ENCODE measurements at regions not wholly inside any gene's neighbourhood (a gene's known extent, or its start where the extent isn't known, plus 50 kb on each side); places are given as distances from the start of the nearest gene placed in this dataset.

DNA sequence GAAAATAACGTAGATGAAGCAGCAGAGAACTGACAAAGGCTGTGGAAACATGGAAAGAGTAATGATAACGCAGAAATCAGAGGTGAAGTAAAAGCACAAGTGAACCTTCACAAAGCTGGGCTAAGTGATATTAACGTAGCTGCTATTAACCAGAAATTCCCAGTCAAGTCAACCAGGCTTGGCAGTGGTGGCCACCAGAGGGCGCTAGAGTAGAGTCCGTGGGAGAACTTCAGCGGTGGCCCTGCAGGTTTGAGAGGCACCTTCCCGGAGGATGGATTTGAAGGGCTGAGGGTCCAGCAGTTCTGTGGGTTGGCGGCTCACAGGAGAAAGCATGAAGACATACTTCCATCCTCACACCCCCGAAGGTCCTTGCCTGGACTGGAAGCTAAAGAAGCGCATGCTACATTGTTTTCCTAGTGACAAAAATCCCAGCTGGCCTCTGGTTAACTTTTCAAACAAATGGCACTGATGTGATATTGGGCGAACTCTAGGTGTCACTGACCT lies 81.7 kb upstream of the ZNF648 start (continued):
- TF ChIP-seq ZNF37A (tag by site-specific recombination; IDR thresholded peaks at IDR 0.05) (no peak), ZNF146 (tag by site-specific recombination; IDR thresholded peaks at IDR 0.05) (no peak), HOXD13 (CRISPR knock-in tag; IDR thresholded peaks at IDR 0.05; ENCODE audit: borderline replicate concordance) (no peak), ZBTB48 (tag by site-specific recombination; IDR thresholded peaks at IDR 0.05) (no peak), ZNF664 (tag by site-specific recombination; IDR thresholded peaks at IDR 0.05) (peak; percentile 31; the same call in 1 of the 2 replicates), SP7 (tag by site-specific recombination; IDR thresholded peaks at IDR 0.05) (0 out of 2 replicates have a peak, but pooled peaks have one; percentile 22), ZSCAN4 (tag by site-specific recombination; IDR thresholded peaks at IDR 0.05) (no peak)
- TF ChIP-seq, protein P1, sequence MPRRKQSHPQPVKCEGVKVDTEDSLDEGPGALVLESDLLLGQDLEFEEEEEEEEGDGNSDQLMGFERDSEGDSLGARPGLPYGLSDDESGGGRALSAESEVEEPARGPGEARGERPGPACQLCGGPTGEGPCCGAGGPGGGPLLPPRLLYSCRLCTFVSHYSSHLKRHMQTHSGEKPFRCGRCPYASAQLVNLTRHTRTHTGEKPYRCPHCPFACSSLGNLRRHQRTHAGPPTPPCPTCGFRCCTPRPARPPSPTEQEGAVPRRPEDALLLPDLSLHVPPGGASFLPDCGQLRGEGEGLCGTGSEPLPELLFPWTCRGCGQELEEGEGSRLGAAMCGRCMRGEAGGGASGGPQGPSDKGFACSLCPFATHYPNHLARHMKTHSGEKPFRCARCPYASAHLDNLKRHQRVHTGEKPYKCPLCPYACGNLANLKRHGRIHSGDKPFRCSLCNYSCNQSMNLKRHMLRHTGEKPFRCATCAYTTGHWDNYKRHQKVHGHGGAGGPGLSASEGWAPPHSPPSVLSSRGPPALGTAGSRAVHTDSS (tag by site-specific recombination; IDR thresholded peaks at IDR 0.05): no peak

DNA sequence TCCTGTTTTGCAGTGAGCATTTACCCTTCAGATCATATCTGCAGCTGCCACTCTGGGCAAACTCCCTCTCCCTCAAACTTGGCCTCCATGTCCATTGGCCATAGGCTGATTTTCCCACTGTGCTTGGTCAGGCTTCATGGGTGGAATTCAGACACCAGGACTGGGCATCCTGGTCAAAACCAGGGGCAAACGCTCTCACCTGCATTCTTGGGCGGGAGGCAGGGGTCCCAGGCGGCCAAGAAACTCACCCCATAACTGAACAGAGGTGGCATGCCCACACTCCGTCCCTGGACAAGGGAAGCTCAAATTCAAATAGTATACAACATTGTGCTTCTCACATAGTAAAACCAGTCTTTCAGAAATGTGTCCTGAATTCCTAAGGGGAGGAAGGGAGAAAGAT lies 81.1 kb upstream of the ZNF648 start:
- no peak for TF ChIP-seq ZNF654 (tag by site-specific recombination; IDR thresholded peaks at IDR 0.05; ENCODE audit: low read depth)
- Histone ChIP-seq H3K9me3 (ENCODE audit: control insufficient read depth, insufficient read depth, low read depth, low read length) (no peaks in the 10 kb centered on the region), H3K4me3 (ENCODE audit: low read depth, low read length) (no peak overlapping the region), H3K4me1 (ENCODE audit: control insufficient read depth, insufficient read depth, low read length) (no peaks in the 10 kb centered on the region), H3K27ac (ENCODE audit: extremely low read depth, low read depth, low read length) (no peak overlapping the region), H3K36me3 (ENCODE audit: control insufficient read depth in 2 of 2, insufficient read depth in 1 of 2, low read length in 2 of 2) (no peaks in the 10 kb centered on the region)
- ChIA-PET POLR2A (interaction anchor here (1.8 to 2.7 kb wide), 4 partner anchors 58 to 254 kb away, joined by 6 to 28 read pairs (median 8); partner anchors contain the start of gene GLUL), CTCF (interaction anchor here (0.5 to 6.7 kb wide), 64 partner anchors 11 to 664 kb away, joined by 3 to 123 read pairs (median 5); partner anchors contain the start of gene GLUL)

DNA sequence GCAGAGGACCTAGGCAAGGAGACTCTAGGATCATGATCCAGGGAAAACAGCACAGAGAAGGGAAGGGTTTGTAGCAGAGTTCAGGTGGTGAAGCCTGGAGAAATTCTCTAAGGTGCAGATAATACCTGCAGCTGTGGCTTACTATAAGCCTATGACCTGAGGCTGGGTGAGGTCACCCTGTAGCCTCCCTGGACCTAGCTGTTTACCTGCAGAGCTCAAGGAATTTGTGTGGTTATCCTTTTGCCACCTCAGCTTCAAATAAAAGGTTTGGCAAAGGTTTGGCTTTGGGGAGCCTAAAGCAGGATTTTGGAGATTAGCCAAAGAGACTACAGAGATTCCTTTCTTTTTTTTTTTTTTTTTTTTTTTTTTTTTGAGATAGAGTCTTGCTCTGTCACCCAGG lies 79.5 kb upstream of the ZNF648 start:
- Histone ChIP-seq H3K4me3 (ENCODE audit: low read depth, low read length) (no peak overlapping the region), H3K4me1 (ENCODE audit: control insufficient read depth, insufficient read depth, low read length) (no peaks in the 10 kb centered on the region), H3K9me3 (ENCODE audit: control insufficient read depth, insufficient read depth, low read depth, low read length) (no peaks in the 10 kb centered on the region), H3K27ac (ENCODE audit: extremely low read depth, low read depth, low read length) (no peak overlapping the region), H3K36me3 (ENCODE audit: control insufficient read depth in 2 of 2, insufficient read depth in 1 of 2, low read length in 2 of 2) (no peaks in the 10 kb centered on the region)
- CTCF ChIA-PET: interaction anchor here (0.8 to 6.7 kb wide), 4 partner anchors 49 to 255 kb away, joined by 3 to 123 read pairs (median 18); partner anchors contain the start of gene GLUL
- POLR2A ChIA-PET: interaction anchor here (1.5 kb wide), 1 partner anchor 251 kb away, joined by 7 read pairs; the partner anchor contains the start of gene GLUL
- TF ChIP-seq ZNF174 (tag by site-specific recombination; IDR thresholded peaks at IDR 0.05): no peak
- TF ChIP-seq ZSCAN18 (tag by site-specific recombination; IDR thresholded peaks at IDR 0.05): no peak
- TF ChIP-seq ZNF449 (tag by site-specific recombination; IDR thresholded peaks at IDR 0.05): no peak
- TF ChIP-seq ZNF701 (tag by site-specific recombination; IDR thresholded peaks at IDR 0.05): no peak
- TF ChIP-seq ZNF555 (tag by site-specific recombination; conservative IDR thresholded peaks at IDR 0.05): no peak
- no peak for TF ChIP-seq ZNF24 (tag by site-specific recombination; IDR thresholded peaks at IDR 0.05)
- no peak for TF ChIP-seq ZNF658 (tag by site-specific recombination; IDR thresholded peaks at IDR 0.05)
- TF ChIP-seq ZNF223 (tag by site-specific recombination; IDR thresholded peaks at IDR 0.05): no peak
- no peak for TF ChIP-seq IKZF3 (tag by site-specific recombination; IDR thresholded peaks at IDR 0.05)
- TF ChIP-seq ZNF768 (tag by site-specific recombination; IDR thresholded peaks at IDR 0.05): no peak
- no peak for TF ChIP-seq ZNF266 (tag by site-specific recombination; IDR thresholded peaks at IDR 0.05; ENCODE audit: low read depth)
- TF ChIP-seq, protein P2, sequence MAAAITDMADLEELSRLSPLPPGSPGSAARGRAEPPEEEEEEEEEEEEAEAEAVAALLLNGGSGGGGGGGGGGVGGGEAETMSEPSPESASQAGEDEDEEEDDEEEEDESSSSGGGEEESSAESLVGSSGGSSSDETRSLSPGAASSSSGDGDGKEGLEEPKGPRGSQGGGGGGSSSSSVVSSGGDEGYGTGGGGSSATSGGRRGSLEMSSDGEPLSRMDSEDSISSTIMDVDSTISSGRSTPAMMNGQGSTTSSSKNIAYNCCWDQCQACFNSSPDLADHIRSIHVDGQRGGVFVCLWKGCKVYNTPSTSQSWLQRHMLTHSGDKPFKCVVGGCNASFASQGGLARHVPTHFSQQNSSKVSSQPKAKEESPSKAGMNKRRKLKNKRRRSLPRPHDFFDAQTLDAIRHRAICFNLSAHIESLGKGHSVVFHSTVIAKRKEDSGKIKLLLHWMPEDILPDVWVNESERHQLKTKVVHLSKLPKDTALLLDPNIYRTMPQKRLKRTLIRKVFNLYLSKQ (tag by site-specific recombination; IDR thresholded peaks at IDR 0.05; ENCODE audit: borderline replicate concordance): no peak
- no peak for TF ChIP-seq SCRT2 (tag by site-specific recombination; IDR thresholded peaks at IDR 0.05)
- TF ChIP-seq ZBTB8A (tag by site-specific recombination; IDR thresholded peaks at IDR 0.05): no peak
- TF ChIP-seq ZNF140 (tag by site-specific recombination; IDR thresholded peaks at IDR 0.05): no peak

Data from HEK293 (cell line).